ENCODE measurements at regions not wholly inside any gene's neighbourhood (a gene's known extent, or its start where the extent isn't known, plus 50 kb on each side); places are given as distances from the start of the nearest gene placed in this dataset.

DNA sequence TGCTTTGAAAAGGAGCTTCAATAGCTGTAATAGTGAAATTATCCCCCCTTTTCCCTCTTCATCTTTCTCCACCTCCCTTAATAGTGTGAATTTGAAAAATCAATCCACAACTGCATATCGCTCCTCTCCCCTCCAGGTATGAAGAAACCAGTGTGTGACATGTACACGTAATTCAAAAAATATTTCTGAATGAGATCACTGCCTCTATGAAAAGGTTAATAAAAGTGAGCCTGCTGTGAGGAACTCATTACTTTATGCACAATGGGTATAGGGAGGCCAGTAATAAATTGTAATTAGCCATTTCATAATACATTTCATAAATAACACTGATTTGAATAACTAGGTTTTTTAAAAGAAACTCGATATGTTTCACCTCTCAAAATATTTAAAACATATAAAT is 209.0 kb upstream of the KYNU start:
- peak; percentile 56 for DNase-seq (ENCODE audit: low read depth)
- TF ChIP-seq, protein P1, sequence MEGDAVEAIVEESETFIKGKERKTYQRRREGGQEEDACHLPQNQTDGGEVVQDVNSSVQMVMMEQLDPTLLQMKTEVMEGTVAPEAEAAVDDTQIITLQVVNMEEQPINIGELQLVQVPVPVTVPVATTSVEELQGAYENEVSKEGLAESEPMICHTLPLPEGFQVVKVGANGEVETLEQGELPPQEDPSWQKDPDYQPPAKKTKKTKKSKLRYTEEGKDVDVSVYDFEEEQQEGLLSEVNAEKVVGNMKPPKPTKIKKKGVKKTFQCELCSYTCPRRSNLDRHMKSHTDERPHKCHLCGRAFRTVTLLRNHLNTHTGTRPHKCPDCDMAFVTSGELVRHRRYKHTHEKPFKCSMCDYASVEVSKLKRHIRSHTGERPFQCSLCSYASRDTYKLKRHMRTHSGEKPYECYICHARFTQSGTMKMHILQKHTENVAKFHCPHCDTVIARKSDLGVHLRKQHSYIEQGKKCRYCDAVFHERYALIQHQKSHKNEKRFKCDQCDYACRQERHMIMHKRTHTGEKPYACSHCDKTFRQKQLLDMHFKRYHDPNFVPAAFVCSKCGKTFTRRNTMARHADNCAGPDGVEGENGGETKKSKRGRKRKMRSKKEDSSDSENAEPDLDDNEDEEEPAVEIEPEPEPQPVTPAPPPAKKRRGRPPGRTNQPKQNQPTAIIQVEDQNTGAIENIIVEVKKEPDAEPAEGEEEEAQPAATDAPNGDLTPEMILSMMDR (IDR thresholded peaks at IDR 0.05; ENCODE audit: insufficient read depth, low read depth, low read length, missing control alignments), result no peak
- H3K4me3 ChIP-seq (ENCODE audit: low read length), result no peak overlapping the region

DNA sequence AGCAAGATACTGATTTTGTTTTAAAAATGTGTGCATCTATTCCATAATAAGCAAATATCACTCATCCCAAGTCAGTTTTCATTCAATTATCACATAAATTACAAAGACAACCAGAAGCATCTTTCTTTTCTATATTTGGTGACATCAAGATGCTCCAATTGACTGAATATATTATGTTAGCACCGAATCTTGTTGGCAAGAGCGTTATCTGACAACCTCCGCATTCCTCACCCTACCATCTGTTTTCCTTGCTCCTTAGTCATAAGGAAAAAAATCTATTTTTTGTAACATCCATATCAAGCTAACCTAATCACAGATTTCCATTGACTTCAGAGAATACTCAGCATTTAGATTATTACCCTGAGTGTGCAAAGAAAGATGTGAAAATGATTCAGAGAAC is 212.2 kb upstream of the KYNU start:
- no peak for DNase-seq (ENCODE audit: low read depth)
- H3K4me3 ChIP-seq (ENCODE audit: low read length), result no peak overlapping the region
- TF ChIP-seq, protein P1 (IDR thresholded peaks at IDR 0.05; ENCODE audit: insufficient read depth, low read depth, low read length, missing control alignments), result no peak

DNA sequence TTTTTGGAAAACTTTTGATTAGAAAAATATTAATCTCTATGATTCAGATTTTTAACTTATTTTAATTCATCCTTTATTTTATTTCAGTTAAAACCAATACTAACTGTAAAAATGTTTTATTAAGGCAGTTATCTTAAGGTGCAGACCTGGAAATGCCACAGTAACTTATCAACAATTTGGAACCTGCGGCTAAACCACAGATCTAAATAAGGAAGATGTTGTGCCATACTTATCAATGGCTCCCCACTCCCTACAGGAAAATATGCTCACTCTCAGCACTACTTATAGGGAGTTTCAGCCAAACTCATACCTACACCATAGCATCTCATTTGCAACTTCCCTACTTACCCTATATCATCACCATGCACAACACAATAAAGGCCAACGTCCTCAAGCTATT is 226.9 kb upstream of the KYNU start:
- TF ChIP-seq, protein P1 (IDR thresholded peaks at IDR 0.05; ENCODE audit: insufficient read depth, low read depth, low read length, missing control alignments), result no peak
- no peak overlapping the region for H3K4me3 ChIP-seq (ENCODE audit: low read length)
- DNase-seq (ENCODE audit: low read depth), result no peak

DNA sequence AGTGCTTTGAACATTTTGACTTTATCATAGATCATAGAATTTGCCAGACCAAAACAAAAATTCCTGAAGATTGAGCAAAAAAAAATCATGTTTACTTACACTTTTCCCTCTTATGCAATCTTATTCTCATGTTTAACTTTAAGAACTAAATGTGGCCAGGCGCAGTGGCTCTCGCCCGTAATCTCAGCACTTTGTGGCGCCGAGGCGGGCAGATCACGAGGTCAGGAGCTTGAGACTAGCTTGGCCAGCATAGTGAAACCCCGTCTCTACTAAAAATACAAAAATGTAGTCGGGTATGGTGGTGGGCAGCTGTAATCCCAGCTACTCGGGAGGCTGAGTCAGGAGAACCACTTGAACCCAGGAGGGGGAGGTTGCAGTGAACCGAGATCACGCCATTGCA is 227.9 kb upstream of the KYNU start:
- no peak for DNase-seq (ENCODE audit: low read depth)
- TF ChIP-seq, protein P1 (IDR thresholded peaks at IDR 0.05; ENCODE audit: insufficient read depth, low read depth, low read length, missing control alignments), result no peak
- no peak overlapping the region for H3K4me3 ChIP-seq (ENCODE audit: low read length)

DNA sequence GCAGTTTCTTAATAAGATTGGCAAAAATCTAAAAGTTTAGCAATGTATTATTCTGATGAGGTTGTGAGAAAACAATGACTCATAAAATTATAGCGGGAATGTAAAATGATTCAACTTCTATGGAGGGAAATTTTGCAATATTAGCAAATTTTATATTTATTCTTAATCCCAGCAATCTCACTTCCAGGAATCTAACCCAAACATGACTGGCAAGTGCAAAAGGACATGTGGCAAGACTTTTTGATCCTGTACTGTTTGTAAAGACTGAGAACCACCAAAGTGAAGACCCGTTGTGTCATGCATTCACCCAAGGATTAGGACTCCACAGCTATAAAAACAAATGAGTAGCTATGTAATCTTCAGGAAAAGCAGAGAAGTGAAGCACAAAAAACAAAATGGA is 234.8 kb upstream of the KYNU start:
- H3K4me3 ChIP-seq (ENCODE audit: low read length), result no peak overlapping the region
- DNase-seq (ENCODE audit: low read depth), result peak; percentile 11
- TF ChIP-seq, protein P1 (IDR thresholded peaks at IDR 0.05; ENCODE audit: insufficient read depth, low read depth, low read length, missing control alignments), result no peak

DNA sequence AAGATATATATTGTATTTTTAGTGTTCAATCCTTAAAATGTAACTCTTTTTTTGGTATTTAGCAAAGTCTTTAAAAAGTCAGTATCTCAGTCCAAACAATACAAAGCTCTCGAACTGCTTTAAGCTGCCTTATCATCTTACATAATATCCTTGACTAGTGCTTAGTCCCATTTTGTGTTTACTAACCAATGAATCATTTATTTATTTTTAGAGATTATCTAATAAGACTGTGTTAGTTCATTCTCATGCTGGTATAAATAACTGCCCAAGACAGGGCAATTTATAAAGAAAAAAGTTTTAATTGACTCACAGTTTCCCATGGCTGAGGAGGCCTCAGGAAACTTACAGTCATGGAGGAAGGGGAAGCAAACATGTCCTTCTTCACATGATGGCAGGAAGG is 248.3 kb upstream of the KYNU start:
- no peak overlapping the region for H3K4me3 ChIP-seq (ENCODE audit: low read length)
- TF ChIP-seq, protein P1 (IDR thresholded peaks at IDR 0.05; ENCODE audit: insufficient read depth, low read depth, low read length, missing control alignments), result no peak
- peak; percentile 9 for DNase-seq (ENCODE audit: low read depth)

DNA sequence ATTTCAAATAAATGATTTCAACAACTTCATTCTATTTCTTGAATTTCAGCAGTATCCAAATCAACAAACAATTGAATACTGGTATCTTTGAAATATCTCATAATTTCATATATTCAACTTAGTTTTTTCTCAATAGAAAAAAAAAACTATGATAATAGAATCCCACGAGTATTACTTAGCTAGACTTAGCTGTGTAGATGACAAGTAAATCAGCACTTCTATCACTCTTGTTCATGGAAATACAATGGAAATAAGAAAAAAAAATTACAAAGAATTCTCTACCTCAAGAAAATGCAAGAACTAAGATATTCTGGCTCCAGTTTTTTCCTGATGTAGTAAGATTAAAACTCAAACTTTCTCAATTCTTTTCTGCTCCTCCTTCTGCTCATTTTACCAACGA is 256.2 kb upstream of the KYNU start:
- no peak overlapping the region for H3K4me3 ChIP-seq (ENCODE audit: low read length)
- DNase-seq (ENCODE audit: low read depth), result no peak
- TF ChIP-seq, protein P1 (IDR thresholded peaks at IDR 0.05; ENCODE audit: insufficient read depth, low read depth, low read length, missing control alignments), result no peak

All from epithelial cell of esophagus (primary cell).